A549 (cell line): ENCODE measurements at regions not wholly inside any gene's neighbourhood (a gene's known extent, or its start where the extent isn't known, plus 50 kb on each side); places are given as distances from the start of the nearest gene placed in this dataset.

Source experiments
- ATAC-seq, 2 experiments: fragments of 200-7000 bp in 1 of 2; fragments of >200 bp in 1 of 2; cut with Nextera tagmentation in 1 of 2; cut with Tn5 transposase in 1 of 2; 3 replicates each; pipeline versions ENCODE4 v1.8.0 to v1.9.1; 2018 to 2020; ENCODE audit warnings: mild to moderate bottlenecking in 1 of 2, moderate library complexity in 1 of 2
- CTCF ChIA-PET: fragments of 300-600 bp; sonication (Branson Sonifier 250); formaldehyde crosslinking; extraction: SDS; loops from one replicate; lab custom pipeline; 2021; ENCODE audit warnings: antibody characterized with exemption, inconsistent platforms; lab: Yijun Ruan, JAX
- POLR2A ChIA-PET: fragments of 350-600 bp; formaldehyde crosslinking; extraction: SDS; loops from one replicate; lab custom pipeline; 2021; ENCODE audit warnings: antibody characterized with exemption, inconsistent platforms; lab: Yijun Ruan, JAX
- DNase-seq, 2 experiments: peaks; one replicate each; pipeline versions ENCODE4 v3.0.0 to v3.0.0-alpha.2; 2011 to 2016; ENCODE audit warnings: low read depth in 1 of 2, low spot score in 1 of 2
- FAIRE-seq: peaks from 2 replicates; lab custom pipeline; 2011; peaks lifted over from hg19 to GRCh38; lab: Jason Lieb, UNC
- H3K27ac ChIP-seq, 2 experiments: fragments of >200 bp; sonication (Bioruptor Twin); formaldehyde crosslinking; 3 replicates each; pipeline ENCODE4 v1.5.1; 2016 to 2017
- H3K4me1 ChIP-seq: fragments of >200 bp; sonication (Bioruptor Twin); formaldehyde crosslinking; 3 replicates; pipeline ENCODE4 v1.6.1; 2016
- H3K4me2 ChIP-seq: fragments of >200 bp; sonication (Bioruptor Twin); formaldehyde crosslinking; 3 replicates; pipeline ENCODE4 v1.6.1; 2016
- H3K4me3 ChIP-seq: fragments of >200 bp; sonication (Bioruptor Twin); formaldehyde crosslinking; 3 replicates; pipeline ENCODE4 v1.5.1; 2016
- H3K9me3 ChIP-seq: fragments of >200 bp; sonication (Bioruptor Twin); formaldehyde crosslinking; 3 replicates; pipeline ENCODE4 v1.6.1; 2016
- BHLHE40 ChIP-seq: IDR thresholded peaks from 2 replicates; pipeline ENCODE4 v1.6.1; 2012; ENCODE audit warnings: low read depth, low read length, inconsistent platforms
- CBX2 ChIP-seq: fragments of 200-600 bp; sonication (generic); IDR thresholded peaks from 2 replicates; pipeline ENCODE4 v1.6.1; 2016; ENCODE audit warnings: low read depth, mild to moderate bottlenecking, borderline replicate concordance
- CBX8 ChIP-seq: fragments of 200-600 bp; sonication (generic); IDR thresholded peaks from 2 replicates; pipeline ENCODE4 v1.6.1; 2016
- EHF ChIP-seq: fragments of 250-450 bp; sonication (Bioruptor Pico); IDR thresholded peaks from 2 replicates; pipeline ENCODE4 v1.5.0; 2020; ENCODE audit warnings: mild to moderate bottlenecking
- ELK1 ChIP-seq: fragments of 150-350 bp; IDR thresholded peaks from 2 replicates; pipeline ENCODE4 v1.6.1; 2014; ENCODE audit warnings: low read depth, mild to moderate bottlenecking, low read length
- FOSB ChIP-seq: fragments of 250-450 bp; sonication (Bioruptor Pico); IDR thresholded peaks from 2 replicates; pipeline ENCODE4 v1.5.0; 2020; ENCODE audit warnings: mild to moderate bottlenecking, moderate library complexity
- FOSL2 ChIP-seq, 2 experiments: fragments of 450-650 bp in 1 of 2; fragments of >200 bp in 1 of 2; sonication (Bioruptor Twin) in 1 of 2; formaldehyde crosslinking; IDR thresholded peaks; 2 replicates each; pipeline versions ENCODE4 v1.5.0 to v1.6.1; 2016 to 2020; ENCODE audit warnings: mild to moderate bottlenecking in 1 of 2, moderate library complexity in 1 of 2
- HES2 ChIP-seq: fragments of >200 bp; sonication (Bioruptor Twin); formaldehyde crosslinking; IDR thresholded peaks from 2 replicates; pipeline ENCODE4 v1.6.1; 2016
- HMGXB4 ChIP-seq: fragments of 250-450 bp; sonication (Bioruptor Pico); IDR thresholded peaks from 2 replicates; pipeline ENCODE4 v1.5.0; 2021; ENCODE audit warnings: mild to moderate bottlenecking, moderate library complexity, borderline replicate concordance
- JUN ChIP-seq, 2 experiments: fragments of >200 bp; sonication (Bioruptor Twin); formaldehyde crosslinking; IDR thresholded peaks; 2 replicates in 1 of 2; 3 replicates in 1 of 2; pipeline ENCODE4 v1.6.1; 2016 to 2017
- KDM5A ChIP-seq: fragments of 200-600 bp; sonication (generic); IDR thresholded peaks from 2 replicates; pipeline ENCODE4 v1.6.1; 2016; ENCODE audit warnings: antibody characterized with exemption, mild to moderate bottlenecking
- NPAS2 ChIP-seq: fragments of 250-450 bp; sonication (Bioruptor Pico); IDR thresholded peaks from 2 replicates; pipeline ENCODE4 v1.8.0; 2022; ENCODE audit warnings: mild to moderate bottlenecking, moderate library complexity, borderline replicate concordance
- RCOR1 ChIP-seq: fragments of 150-350 bp; IDR thresholded peaks from 2 replicates; pipeline ENCODE4 v1.6.1; 2014; ENCODE audit warnings: antibody characterized with exemption, low read length, low read depth
- REST ChIP-seq: fragments of 200-600 bp; sonication (generic); IDR thresholded peaks from 2 replicates; pipeline ENCODE4 v1.6.1; 2016; ENCODE audit warnings: antibody characterized with exemption, mild to moderate bottlenecking, moderate library complexity
- SREBF2 ChIP-seq: fragments of 450-650 bp; IDR thresholded peaks from 2 replicates; pipeline ENCODE4 v1.6.1; 2014; ENCODE audit warnings: mild to moderate bottlenecking, moderate library complexity
- TP53 ChIP-seq: fragments of 250-450 bp; sonication (Bioruptor Pico); IDR thresholded peaks from 2 replicates; pipeline ENCODE4 v1.5.0; 2021; ENCODE audit warnings: mild to moderate bottlenecking, moderate library complexity
- ZC3H11A ChIP-seq: fragments of 450-650 bp; IDR thresholded peaks from 2 replicates; pipeline ENCODE4 v1.6.1; 2014; ENCODE audit warnings: antibody characterized with exemption, mild to moderate bottlenecking
- WGBS: methylation state at CpG from one replicate; pipeline ENCODE4 v1.1.6; 2017; ENCODE audit errors: missing lambda C conversion rate; 5-methylcytosine and 5-hydroxymethylcytosine counted together

- CTCF ChIA-PET = interaction anchor here (1.0 to 5.8 kb wide), 7 partner anchors 11 to 295 kb away, joined by 3 to 39 read pairs (median 5); no protein-coding TSS in a partner anchor
- POLR2A ChIA-PET = no interaction called here
- H3K4me2 ChIP-seq = no peak overlapping the region
- 74% methylated on average over 19 of the region's 19 CpGs for WGBS
- no peak for DNase-seq
- H3K4me3 ChIP-seq = no peak overlapping the region
- ATAC-seq = no peak
- TF ChIP-seq KDM5A = no peak
- TF ChIP-seq FOSL2 (IDR thresholded peaks at IDR 0.05) = no peak
- no peak for TF ChIP-seq FOSL2 (CRISPR knock-in tag; IDR thresholded peaks at IDR 0.05)
- no peak for TF ChIP-seq RCOR1
- TF ChIP-seq EHF (CRISPR knock-in tag) = no peak
- TF ChIP-seq FOSB = no peak
- TF ChIP-seq CBX2 = no peak
- TF ChIP-seq NPAS2 (CRISPR knock-in tag) = no peak
- no peak for TF ChIP-seq HES2
- no peak for TF ChIP-seq BHLHE40
- TF ChIP-seq ZC3H11A = no peak
- TF ChIP-seq SREBF2 = no peak
- TF ChIP-seq REST = no peak
- no peak for TF ChIP-seq TP53 (CRISPR knock-in tag)
- no peak for TF ChIP-seq JUN (IDR thresholded peaks at IDR 0.05)
- no peak for TF ChIP-seq ELK1
- TF ChIP-seq HMGXB4 (CRISPR knock-in tag) = no peak
- no peak for TF ChIP-seq CBX8
- TF ChIP-seq, all 56 proteins: peak for 0
- no peaks in the 10 kb centered on the region for H3K9me3 ChIP-seq
- H3K27ac ChIP-seq = no peak overlapping the region
- FAIRE-seq = no peak
- H3K4me1 ChIP-seq = no peaks in the 10 kb centered on the region
Measured at GRCh38 chr16:85380905-85381737, 232.0 kb upstream of the GSE1 start.
